NCI-H1105 treated with DMSO at 0.1 percent for 48 hours (cell line): ENCODE measurements at regions not wholly inside any gene's neighbourhood (a gene's known extent, or its start where the extent isn't known, plus 50 kb on each side); places are given as distances from the start of the nearest gene placed in this dataset.
"Not testable (repeated sequence)": the region's sequence is repeated elsewhere in the genome, so short reads cannot be mapped to it uniquely, and the experiment has no call there.

Experiments
- DNase-seq: peaks from one replicate; lab custom pipeline; 2025; lab: John Stamatoyannopoulos, UW

DNA sequence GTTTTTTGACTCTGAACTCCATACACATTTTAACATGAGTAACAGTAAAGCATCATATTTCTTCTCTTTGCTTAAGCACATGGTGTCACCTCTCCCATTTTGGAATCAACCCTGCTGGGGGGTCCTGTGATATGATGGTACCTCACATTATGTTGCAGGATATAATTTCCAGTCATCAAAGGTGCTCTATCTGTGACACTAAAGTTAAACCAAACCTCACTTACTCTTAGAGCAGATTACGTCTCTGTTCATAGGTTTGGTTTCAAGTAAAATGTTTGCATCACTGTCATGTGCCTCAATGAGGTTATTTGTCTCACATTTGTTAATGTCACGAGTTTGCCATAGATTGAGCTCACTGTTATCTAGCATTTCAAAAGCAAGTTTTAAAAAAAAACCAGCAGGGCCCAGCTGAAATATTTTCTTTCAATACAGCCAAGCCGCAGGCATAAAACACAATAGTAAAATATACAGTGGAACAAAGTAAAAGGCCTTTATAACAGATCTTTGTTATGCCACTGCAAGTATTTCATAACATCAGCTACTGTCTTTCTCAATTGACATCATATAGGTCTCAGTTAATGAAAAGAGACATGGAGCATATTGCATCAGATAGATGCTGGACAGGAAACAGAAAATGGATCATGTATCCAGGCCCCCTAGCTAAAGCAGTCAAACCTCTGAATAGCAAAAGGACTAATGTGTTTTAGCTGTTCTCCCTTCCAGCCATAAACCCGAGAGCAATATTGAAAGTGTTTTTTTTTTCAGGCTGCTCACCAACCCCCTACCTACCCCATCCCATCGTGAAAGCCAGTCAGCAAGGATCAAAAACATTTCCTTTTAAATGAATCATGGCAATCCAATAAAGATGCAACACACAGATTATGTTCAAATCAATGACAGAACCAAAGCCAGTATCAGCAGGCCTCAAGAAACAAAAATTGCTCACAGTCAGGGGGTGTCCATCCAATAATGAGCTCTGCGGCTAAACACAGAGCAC lies 182.1 kb upstream of the ITGA1 start:
- DNase-seq = no peak

DNA sequence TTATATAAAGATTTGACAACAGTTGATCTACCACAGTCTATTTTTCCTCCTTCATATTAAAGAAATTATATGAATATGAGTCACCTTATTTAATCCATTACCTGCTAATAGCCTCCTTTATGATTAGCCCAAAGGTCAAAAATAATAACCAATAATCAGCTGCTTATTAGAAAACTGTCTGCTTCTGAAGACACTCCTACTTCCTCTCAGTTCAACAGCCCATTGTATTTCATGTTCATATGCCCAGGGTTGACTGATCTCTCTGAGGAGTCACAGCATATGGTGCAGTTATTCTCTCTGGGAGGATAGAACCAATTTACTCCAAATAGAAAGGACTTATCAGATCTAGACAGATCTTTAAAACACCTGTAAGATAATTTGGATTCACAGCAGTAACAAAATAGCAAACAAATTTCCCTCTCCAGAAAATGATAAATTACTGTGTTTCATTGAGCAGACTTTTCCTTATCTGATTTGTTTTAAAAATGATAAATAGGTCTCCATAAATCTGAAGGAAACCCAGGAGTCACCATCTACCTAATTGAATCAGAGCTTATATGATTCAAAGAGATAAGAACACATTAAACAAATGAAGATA lies 180.4 kb upstream of the ITGA1 start:
- no peak for DNase-seq

DNA sequence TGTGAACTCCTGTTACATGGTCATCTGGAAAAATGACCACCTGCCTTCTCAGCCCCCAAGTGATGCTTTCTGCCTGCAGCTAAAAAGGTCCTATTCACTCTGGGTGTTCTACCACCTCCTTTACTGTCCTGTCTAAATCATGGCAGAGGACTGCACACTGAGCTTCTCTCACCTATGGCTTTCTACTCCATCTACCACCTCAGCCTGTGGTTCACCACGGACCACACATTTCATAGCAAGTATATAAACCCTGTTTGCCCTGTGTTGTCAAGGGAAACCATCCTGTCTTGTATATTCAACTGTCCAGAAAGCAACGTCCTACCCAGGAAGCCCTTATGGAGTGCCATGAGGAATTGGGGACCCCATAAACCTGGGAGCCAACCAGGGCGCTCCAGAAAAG lies 167.4 kb upstream of the ITGA1 start:
- no peak for DNase-seq

DNA sequence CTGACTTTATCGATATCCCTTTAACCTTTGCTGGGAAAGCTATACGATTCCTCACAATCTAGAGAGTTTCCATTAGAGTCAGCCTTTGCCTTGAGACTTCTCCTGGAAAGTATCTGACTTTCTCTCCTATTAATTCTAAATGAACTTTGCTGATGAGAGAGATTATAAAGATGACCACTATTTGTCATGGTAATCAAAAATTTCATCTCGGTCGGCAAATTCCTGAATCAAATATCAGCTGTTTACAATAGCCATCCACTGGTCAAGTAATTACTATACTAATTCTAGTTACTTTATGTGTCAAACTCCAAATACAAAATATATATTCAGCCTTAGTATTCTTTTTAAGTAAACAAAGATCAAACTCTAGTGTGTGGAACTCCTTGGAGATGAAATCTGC lies 164.4 kb upstream of the ITGA1 start:
- DNase-seq = no peak

DNA sequence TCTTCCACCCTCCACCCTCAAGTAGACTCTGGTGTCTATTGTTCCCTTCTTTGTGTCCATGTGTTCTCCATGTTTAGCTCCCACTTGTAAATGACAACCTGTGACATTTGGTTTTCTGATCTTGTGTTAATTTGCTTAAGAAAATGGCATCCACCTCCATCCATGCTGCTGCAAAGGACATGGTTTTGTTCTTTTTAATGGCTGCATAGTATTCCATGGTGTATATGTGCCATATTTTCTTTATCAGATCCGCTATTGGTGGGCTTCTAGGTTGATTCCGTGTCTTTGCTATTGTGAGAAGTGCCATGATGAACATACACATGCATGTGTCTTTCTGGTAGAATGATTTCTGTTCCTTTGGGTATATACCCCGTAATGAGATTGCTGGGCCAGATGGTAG lies 163.4 kb upstream of the ITGA1 start:
- no peak for DNase-seq

DNA sequence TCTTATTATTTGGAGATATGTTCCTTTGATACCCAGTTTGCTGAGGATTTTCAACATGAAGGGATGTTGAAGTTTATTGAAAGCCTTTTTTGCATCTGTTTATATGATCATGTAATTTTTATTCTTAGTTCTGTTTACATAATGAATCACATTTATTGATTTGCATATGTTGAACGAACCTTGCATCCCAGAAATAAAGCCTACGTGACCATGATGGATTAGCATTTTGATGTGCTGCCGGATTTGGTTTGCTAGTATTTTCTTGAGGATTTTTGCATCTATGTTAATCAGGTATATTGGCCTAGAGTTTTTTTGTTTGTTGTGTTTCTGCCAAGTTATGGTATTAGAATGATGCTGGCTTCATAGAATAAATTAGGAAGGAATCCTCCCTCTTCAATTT lies 161.4 kb upstream of the ITGA1 start:
- DNase-seq = no peak

DNA sequence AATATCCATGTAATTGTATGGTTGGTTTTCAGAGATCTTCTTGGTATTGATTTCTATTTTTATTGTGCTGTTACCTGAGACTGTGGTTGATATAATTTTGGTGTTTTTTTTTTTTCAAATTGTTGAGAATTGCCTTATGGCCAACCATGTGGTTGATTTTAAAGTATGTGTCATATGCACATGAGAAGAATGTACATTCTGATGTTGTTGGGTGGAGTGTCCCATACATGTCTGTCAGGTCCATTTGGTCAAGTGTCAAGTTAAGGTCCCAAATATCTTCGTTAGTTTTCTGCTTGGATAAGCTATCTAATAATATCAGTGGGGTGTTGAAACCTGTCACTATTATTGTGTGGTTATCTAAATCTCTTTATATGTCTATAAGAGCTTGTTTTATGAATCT lies 160.0 kb upstream of the ITGA1 start:
- no peak for DNase-seq

DNA sequence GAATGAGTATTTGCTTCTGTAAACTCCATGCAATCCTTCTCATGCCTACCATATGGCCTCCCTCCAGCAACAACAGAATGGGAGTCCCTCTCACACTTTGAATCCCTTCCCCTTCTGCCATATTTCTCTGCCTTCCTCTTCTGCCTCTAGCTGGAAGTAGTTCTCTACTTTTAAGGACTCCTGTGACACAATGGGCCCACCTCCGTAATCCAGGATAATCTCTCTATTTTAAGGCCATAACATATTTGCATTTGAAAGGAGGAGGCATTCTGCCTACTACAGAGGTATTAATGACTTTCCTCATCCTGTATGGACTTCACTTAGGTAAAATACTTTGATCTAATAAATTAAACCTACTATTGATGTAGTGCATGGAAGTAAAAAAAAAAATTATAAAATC lies 155.4 kb upstream of the ITGA1 start:
- DNase-seq = no peak

DNA sequence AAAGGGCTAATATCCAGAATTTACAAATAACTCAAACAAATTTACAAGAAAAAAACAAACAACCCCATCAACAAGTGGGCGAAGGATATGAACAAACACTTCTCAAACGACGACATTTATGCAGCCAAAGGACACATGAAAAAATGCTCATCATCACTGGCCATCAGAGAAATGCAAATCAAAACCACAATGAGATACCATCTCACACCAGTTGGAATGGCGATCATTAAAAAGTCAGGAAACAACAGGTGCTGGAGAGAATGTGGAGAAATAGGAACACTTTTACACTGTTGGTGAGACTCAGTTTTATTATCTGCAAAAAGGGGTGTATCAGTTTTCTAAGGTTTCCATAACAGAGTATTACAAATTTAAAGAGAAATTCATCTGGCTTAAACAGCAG lies 153.5 kb upstream of the ITGA1 start:
- not testable (repeated sequence) for DNase-seq

DNA sequence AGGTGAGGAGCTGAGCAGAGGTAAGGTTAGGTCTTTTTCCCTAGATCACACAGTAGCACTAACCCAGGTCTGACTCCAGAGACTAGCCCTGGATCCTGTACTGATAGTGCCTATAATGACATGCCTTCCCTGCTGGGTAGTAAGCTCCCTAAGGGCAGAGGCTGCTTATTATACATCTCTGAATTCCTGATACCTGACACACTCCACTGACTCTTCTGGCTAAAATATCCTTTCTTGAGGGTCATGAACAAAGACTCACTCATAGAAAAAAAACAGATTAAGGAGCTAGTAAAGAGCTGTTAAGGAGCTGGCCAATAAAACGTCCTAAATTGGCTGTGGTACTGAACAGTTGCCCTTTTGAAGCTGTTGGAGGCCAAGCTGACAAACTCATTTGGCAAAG lies 149.0 kb upstream of the ITGA1 start:
- DNase-seq = no peak

DNA sequence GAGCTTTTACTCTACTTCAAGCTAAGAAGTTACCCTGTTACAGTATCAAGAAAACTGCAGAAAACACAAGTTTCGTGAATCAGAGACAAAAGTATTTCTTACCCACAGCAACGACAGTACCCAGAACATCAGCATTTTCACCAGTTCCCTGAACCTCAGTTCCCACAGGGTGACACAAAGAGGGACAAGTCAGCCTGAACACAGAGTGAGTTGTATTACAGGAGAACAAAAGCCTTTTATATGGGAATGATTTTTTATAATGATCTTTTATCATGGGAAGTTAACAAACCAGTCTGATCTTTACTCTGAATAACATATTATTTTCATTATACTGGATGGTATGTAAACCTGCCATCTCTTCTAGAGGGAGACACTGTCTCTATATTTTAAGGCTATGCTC lies 139.0 kb upstream of the ITGA1 start:
- DNase-seq = no peak

DNA sequence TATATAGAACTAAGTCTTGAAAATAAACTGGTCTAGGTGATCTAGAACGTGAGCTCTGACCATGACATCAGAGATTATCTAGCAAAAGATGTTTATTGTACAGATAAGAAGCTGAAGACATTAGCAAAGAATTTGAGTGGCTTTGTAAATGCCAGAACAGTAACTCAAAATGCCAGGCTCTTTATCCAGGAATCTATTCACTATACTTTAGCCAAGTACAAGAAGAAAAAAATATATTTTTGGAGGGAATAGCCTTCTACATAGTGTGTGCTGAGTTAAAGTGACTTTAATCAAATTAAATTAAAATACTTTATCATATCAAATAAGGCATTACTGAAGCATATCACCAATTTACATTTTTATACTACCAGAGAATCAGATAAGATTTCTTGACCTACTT lies 132.6 kb upstream of the ITGA1 start:
- no peak for DNase-seq

DNA sequence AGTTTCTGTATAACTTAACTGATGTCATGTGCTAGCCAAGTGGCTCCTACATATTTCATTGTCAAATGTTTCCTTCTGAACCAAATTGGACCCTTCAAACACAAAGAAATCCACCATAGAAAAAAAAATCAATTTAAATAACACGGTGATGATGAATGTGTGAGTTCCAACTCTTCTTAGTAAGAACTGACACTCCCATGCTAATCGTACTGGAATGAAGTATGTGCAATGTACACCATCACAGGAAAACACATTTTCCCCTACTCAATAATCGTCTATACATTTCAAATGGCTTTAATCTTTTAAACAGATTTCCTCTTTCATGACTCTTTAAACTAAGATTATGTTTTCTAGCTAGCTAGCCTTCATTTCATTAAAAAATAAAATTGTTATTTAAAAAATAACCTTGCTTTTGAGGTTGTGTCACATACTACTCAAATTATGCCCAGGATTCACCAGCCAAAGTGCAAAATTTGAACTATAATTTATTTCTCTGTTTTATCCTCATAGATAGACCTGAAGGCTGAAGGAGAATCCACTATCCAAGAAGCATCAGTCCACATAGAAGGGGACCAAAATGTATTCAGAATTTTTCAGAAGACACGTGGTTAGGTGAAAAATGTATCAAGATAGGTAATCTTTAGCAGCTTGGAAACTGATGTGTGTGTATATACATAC lies 131.0 kb upstream of the ITGA1 start:
- peak; percentile 55 for DNase-seq

DNA sequence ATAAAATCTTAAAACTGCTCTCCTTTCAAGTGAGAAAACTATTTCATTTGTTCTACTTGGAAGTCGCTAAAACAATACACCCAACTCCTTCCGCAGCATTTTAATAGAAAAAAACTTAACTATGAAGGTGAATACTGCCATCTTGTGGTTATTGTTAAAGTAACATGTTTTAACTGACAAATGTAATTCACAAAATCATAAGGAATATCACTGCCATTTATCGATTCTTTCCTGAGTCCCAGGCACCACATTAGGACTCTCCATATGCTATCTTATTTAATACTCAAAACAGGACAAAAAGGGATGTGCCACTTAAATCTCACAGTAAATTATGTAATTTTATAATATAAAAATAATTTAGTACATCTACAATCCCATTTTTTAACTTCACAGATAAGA lies 130.5 kb upstream of the ITGA1 start:
- peak; percentile 85 for DNase-seq

DNA sequence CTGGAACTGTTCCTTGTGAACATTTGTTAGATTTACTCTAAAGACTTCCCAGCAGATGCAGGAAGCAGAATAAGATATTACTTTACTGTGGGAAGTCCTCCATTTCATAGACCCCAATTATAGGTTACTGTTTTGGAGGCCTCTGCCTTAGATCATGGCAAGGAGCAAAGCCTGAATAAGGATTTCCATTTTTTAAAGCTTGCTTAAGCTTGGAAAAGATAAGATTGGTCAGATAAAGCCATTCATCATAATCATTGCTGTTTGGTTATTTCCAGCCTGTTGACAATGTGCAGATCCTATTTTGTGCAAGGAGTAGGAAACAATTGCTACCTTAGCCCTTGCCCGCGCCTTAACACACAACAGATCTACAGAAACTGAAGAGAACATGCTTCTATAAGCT lies 129.5 kb upstream of the ITGA1 start:
- DNase-seq = no peak

DNA sequence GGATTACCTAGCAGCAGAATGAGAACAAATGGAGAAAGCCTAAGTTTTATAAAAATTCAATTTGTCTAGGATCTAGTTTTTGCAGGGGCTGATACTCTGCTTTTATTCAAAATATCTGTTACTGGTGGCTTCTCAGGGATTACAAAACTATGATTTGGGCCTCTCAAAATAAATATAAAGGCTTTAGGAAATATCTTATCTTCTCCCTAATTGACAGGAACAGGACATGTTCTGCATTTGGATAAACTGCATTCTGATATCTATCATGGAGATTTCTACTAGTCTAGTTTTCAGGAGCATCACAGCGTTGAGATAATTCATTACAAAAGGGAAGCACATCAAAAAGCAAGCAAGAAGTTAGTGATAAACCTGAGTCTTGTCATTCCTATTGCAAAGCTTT lies 127.1 kb upstream of the ITGA1 start:
- no peak for DNase-seq

DNA sequence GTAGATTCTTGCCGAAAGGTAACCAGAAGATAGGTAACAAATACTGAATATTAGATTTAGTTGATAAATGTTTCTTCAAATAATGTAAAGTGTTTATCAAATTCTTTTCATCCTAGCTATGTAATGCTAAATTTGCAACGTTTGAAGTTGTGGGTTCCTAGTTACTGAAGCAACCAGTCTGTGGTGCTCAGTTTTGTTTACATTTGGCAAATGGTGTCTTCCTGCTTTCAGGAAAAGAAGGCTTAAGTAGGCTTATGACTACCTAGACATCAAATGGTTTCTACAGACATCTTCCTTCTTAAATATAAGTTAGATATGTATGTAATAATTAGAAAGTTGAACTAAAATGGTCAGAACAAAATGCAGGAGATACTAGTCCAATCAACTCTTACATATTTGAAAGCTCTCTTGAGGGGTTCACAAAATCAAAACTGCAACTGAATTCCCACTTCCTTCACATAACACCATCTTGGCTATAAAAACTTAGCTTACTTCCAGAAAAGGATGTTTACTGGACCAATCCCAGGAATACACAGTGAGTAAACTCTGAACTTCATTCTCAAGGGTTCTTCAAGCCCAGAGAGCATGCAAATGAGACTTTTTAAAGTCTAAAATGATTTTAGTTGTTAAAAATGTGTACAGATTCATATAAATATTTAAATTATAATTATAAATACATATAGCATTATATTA lies 125.7 kb upstream of the ITGA1 start:
- DNase-seq = no peak

DNA sequence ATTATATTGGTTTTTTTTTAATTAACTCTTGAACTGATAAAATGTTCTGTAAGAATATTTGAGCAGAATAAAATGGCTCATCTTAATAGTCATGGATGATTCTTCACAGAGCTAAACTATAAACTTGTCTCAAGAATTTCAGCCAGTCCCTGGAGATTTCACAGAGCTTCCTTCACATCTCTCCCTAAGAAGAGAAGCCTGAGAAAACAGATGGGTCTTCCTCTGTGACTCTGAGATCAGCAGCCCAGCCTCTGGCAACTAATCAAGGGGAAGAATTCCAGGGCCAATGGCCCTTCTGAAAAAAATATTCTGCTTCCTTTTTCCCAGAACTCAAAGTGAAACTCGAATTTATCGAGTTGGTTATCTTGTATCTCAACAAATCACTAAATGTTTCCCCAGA lies 122.2 kb upstream of the ITGA1 start:
- DNase-seq = no peak

DNA sequence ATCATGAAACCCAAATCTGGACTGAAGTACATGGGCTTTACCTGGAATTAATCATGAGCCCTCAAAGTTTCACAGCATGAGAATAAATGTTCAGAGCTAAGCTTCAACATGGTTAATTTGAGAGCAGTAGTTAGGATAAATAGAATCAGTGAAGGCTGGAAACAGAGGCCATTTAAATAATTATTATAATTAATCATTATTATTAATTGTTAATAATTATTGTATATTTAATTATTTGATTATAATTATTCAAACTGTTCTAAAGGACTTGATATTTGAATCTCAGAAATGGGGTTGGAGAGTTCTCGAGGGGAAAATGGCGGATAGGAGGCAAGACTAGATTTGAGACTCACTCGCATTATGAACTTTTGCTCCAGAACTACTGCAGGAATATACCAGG lies 119.6 kb upstream of the ITGA1 start:
- DNase-seq = no peak

DNA sequence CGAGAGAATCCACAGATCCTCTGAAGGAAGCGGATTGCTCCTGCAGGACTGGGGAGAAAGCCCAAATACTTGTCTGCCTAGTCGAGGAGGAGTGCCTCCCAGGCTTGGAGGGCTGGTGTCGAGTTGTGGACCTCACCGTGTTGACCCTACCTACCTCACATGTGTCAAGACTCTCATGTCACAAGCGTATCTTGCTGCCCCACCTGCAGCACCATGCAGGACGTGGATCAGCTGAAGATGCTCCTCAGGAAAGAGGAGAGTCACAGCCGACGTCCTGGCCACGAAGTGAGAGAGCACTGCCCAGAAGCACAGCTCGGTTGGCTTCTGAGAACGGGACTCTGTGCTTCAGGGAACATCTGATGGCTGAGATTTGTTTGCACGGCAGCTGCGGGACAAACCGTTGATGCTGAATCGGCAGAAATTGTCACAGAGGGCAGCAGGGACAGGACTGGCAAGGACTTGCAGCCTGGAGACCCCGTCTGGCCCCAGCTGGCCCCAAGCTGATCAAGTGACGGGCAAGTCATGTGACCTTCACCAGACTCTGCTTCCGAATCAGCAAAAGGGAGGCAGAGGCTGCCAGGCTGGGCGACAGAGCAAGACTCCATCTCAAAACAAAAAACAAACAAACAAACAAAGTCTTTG lies 119.1 kb upstream of the ITGA1 start:
- DNase-seq = no peak

DNA sequence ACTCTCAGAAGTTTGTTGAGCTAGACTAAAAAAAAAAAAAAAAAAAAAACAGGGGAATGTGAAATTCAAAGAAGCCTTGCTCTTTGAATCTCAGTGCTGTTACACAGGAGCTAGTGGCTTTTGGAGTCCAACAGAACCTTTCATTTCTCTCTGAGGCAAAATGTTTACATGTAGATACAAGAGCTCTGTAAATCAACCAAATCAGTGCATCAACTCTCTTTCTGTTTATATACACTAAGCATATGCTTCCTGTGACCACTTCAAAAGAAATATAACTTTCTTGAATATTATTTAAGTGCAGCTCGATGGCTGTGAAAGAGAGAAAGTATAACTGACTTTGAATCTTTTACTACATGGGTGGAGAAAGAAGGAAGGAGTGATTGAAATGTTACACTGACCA lies 115.3 kb upstream of the ITGA1 start:
- DNase-seq = no peak

DNA sequence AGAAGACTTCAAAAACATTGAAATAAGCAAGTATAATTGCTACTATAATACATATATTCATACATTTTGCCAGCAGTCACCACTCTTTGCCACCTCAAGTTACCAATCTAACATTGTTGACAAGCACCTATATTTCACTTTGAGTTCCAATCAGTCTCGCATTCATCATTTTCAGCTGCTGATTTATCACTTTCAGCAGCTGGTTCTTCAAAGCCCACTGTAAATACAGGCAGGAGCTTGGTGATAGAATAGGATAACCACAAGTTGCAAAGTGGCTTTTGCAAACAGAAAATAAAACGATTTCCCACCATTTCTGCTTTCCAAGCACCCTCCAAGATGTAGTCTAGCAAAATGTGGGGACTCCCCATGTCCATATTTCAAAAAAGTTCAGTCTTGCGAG lies 114.2 kb upstream of the ITGA1 start:
- no peak for DNase-seq
